ENCODE measurements at regions not wholly inside any gene's neighbourhood (a gene's known extent, or its start where the extent isn't known, plus 50 kb on each side); places are given as distances from the start of the nearest gene placed in this dataset.

- POLR2A ChIA-PET (ENCODE audit: unreplicated experiment): no interaction called here
These were observed 79.9 kb upstream of the GABRA3 start for GRCh38 chrX:152530967-152531366.

GRCh38 chrX:152537373-152537772 lies 86.3 kb upstream of the GABRA3 start:
- Histone ChIP-seq H3K9ac (ENCODE audit: low read length) (no peak overlapping the region), H3K4me1 (ENCODE audit: insufficient read depth, low read length) (no peaks in the 10 kb centered on the region), H2AFZ (ENCODE audit: low read length) (no peak overlapping the region), H3K9me3 (ENCODE audit: low read length) (no peaks in the 10 kb centered on the region), H3K27me3 (ENCODE audit: low read length) (no peaks in the 10 kb centered on the region), H3K36me3 (ENCODE audit: low read depth, low read length) (no peaks in the 10 kb centered on the region), H3K27ac (ENCODE audit: low read length) (no peak overlapping the region), H4K20me1 (ENCODE audit: low read length) (no peaks in the 10 kb centered on the region), H3K4me3 (ENCODE audit: low read length) (no peak overlapping the region), H3K79me2 (ENCODE audit: low read length) (no peaks in the 10 kb centered on the region), H3F3A (ENCODE audit: low read length, unreplicated experiment) (no peaks in the 10 kb centered on the region), H3K4me2 (ENCODE audit: low read length) (no peak overlapping the region), H3K9me2 (replicated peaks; ENCODE audit: low read length) (no peaks in the 10 kb centered on the region)
- ChIA-PET POLR2A (ENCODE audit: unreplicated experiment) (interaction anchor here (0.6 kb wide), 1 partner anchor 1138 kb away, joined by 7 read pairs; no protein-coding TSS in a partner anchor), CTCF (no interaction called here)
- ATAC-seq (no peak), DNase-seq (no peak)
- TF ChIP-seq EZH2 (IDR thresholded peaks at IDR 0.05; ENCODE audit: low read length, unreplicated experiment): no peak
- TF ChIP-seq, protein P1, sequence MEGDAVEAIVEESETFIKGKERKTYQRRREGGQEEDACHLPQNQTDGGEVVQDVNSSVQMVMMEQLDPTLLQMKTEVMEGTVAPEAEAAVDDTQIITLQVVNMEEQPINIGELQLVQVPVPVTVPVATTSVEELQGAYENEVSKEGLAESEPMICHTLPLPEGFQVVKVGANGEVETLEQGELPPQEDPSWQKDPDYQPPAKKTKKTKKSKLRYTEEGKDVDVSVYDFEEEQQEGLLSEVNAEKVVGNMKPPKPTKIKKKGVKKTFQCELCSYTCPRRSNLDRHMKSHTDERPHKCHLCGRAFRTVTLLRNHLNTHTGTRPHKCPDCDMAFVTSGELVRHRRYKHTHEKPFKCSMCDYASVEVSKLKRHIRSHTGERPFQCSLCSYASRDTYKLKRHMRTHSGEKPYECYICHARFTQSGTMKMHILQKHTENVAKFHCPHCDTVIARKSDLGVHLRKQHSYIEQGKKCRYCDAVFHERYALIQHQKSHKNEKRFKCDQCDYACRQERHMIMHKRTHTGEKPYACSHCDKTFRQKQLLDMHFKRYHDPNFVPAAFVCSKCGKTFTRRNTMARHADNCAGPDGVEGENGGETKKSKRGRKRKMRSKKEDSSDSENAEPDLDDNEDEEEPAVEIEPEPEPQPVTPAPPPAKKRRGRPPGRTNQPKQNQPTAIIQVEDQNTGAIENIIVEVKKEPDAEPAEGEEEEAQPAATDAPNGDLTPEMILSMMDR (conservative IDR thresholded peaks at IDR 0.05; ENCODE audit: low read depth, low read length): no peak
- TF ChIP-seq EZH2phosphoT487 (IDR thresholded peaks at IDR 0.05; ENCODE audit: borderline replicate concordance, low read length): no peak
- intact Hi-C loops (cut with micrococcal nuclease): no loop called here
- BruUV-seq (replicated peaks): no TSS peak

More at GRCh38 chrX:152530967-152531366, 79.9 kb upstream of the GABRA3 start:
- H2AFZ ChIP-seq (ENCODE audit: low read length): no peak overlapping the region
- TF ChIP-seq, protein P1 (conservative IDR thresholded peaks at IDR 0.05; ENCODE audit: low read depth, low read length): no peak
- no peak for TF ChIP-seq EZH2phosphoT487 (IDR thresholded peaks at IDR 0.05; ENCODE audit: borderline replicate concordance, low read length)
- no peak for TF ChIP-seq EZH2 (IDR thresholded peaks at IDR 0.05; ENCODE audit: low read length, unreplicated experiment)
- no peaks in the 10 kb centered on the region for H4K20me1 ChIP-seq (ENCODE audit: low read length)
- H3K4me1 ChIP-seq (ENCODE audit: insufficient read depth, low read length): no peaks in the 10 kb centered on the region
- H3K4me2 ChIP-seq (ENCODE audit: low read length): no peak overlapping the region
- no peaks in the 10 kb centered on the region for H3K27me3 ChIP-seq (ENCODE audit: low read length)
- H3K36me3 ChIP-seq (ENCODE audit: low read depth, low read length): no peaks in the 10 kb centered on the region
- no peaks in the 10 kb centered on the region for H3F3A ChIP-seq (ENCODE audit: low read length, unreplicated experiment)
- no TSS peak for BruUV-seq (replicated peaks)
- ATAC-seq: no peak
- H3K4me3 ChIP-seq (ENCODE audit: low read length): no peak overlapping the region
- no peaks in the 10 kb centered on the region for H3K9me3 ChIP-seq (ENCODE audit: low read length)
- no peak overlapping the region for H3K27ac ChIP-seq (ENCODE audit: low read length)
- no peaks in the 10 kb centered on the region for H3K9me2 ChIP-seq (replicated peaks; ENCODE audit: low read length)
- CTCF ChIA-PET: no interaction called here
- intact Hi-C loops (cut with micrococcal nuclease): no loop called here
- no peak for DNase-seq
- no peak overlapping the region for H3K9ac ChIP-seq (ENCODE audit: low read length)
- H3K79me2 ChIP-seq (ENCODE audit: low read length): no peaks in the 10 kb centered on the region

DNA sequence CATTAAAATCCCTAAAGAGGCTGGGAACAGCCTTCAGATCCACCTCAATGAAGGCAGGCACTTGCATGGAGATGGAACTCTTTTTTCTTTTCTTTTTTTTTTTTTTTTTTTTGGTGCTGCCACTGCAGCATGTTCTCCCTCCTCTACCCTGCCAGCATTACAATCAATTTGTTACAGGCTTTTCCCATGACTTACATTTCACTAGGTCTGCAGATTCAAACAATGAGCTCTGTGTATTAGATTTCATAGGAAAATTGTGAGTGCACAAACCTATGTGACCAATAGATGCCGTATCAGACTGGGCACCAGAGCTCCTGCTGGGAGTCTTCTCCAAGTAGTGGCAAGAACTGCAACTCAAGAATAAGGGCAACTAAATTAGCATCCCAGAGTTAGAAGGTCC lies 63.8 kb upstream of the GABRQ start:
- Histone ChIP-seq H3K4me1 (ENCODE audit: insufficient read depth, low read length) (no peaks in the 10 kb centered on the region), H3K9me2 (replicated peaks; ENCODE audit: low read length) (no peaks in the 10 kb centered on the region), H3K4me3 (ENCODE audit: low read length) (no peak overlapping the region), H3K36me3 (ENCODE audit: low read depth, low read length) (no peaks in the 10 kb centered on the region), H3F3A (ENCODE audit: low read length, unreplicated experiment) (no peaks in the 10 kb centered on the region), H3K4me2 (ENCODE audit: low read length) (no peak overlapping the region), H3K27ac (ENCODE audit: low read length) (no peak overlapping the region), H3K79me2 (ENCODE audit: low read length) (no peaks in the 10 kb centered on the region), H3K27me3 (ENCODE audit: low read length) (peaks cover 7% of the 10 kb centered on the region; the same call in 1 of the 2 replicates), H2AFZ (ENCODE audit: low read length) (no peak overlapping the region), H3K9me3 (ENCODE audit: low read length) (no peaks in the 10 kb centered on the region), H4K20me1 (ENCODE audit: low read length) (no peaks in the 10 kb centered on the region), H3K9ac (ENCODE audit: low read length) (no peak overlapping the region)
- no peak for TF ChIP-seq EZH2phosphoT487 (IDR thresholded peaks at IDR 0.05; ENCODE audit: borderline replicate concordance, low read length)
- TF ChIP-seq, protein P1 (conservative IDR thresholded peaks at IDR 0.05; ENCODE audit: low read depth, low read length): no peak
- no peak for TF ChIP-seq EZH2 (IDR thresholded peaks at IDR 0.05; ENCODE audit: low read length, unreplicated experiment)
- intact Hi-C loops (cut with micrococcal nuclease): no loop called here
- ChIA-PET POLR2A (ENCODE audit: unreplicated experiment) (no interaction called here), CTCF (no interaction called here)
- no peak for DNase-seq
- ATAC-seq: no peak
- BruUV-seq (replicated peaks): no TSS peak

All from PC-3 (cell line).